Smooth muscle cell (in vitro differentiated cells): ENCODE measurements at regions not wholly inside any gene's neighbourhood (a gene's known extent, or its start where the extent isn't known, plus 50 kb on each side); places are given as distances from the start of the nearest gene placed in this dataset.

Source experiments
- DNase-seq: peaks from one replicate; lab custom pipeline; 2025; ENCODE audit not compliant: unreplicated experiment; lab: John Stamatoyannopoulos, UW
- H2AFZ ChIP-seq: fragments of 200-600 bp; sonication (generic); 2 replicates; pipeline ENCODE4 v1.6.0; 2016; ENCODE audit warnings: antibody characterized with exemption, low read depth, mild to moderate bottlenecking
- H3F3A ChIP-seq: fragments of 200-600 bp; sonication (generic); 2 replicates; pipeline ENCODE4 v1.6.0; 2017; ENCODE audit warnings: antibody characterized with exemption, low read depth
- H3K27ac ChIP-seq: fragments of 200-600 bp; sonication (generic); 2 replicates; pipeline ENCODE4 v1.5.1; 2016; ENCODE audit warnings: low read depth, mild to moderate bottlenecking
- H3K27me3 ChIP-seq: fragments of 200-600 bp; sonication (generic); 2 replicates; pipeline ENCODE4 v1.6.1; 2016; ENCODE audit warnings: low read depth, mild to moderate bottlenecking
- H3K36me3 ChIP-seq: fragments of 200-600 bp; sonication (generic); 2 replicates; pipeline ENCODE4 v1.5.1; 2016; ENCODE audit warnings: low read depth
- H3K4me1 ChIP-seq: fragments of 200-600 bp; sonication (generic); 2 replicates; pipeline ENCODE4 v1.5.1; 2016; ENCODE audit warnings: low read depth
- H3K4me2 ChIP-seq: fragments of 200-600 bp; sonication (generic); 2 replicates; pipeline ENCODE4 v1.6.0; 2016; ENCODE audit warnings: mild to moderate bottlenecking
- H3K4me3 ChIP-seq: fragments of 200-600 bp; sonication (generic); 2 replicates; pipeline ENCODE4 v1.5.1; 2016; ENCODE audit warnings: mild to moderate bottlenecking
- H3K79me2 ChIP-seq: fragments of 200-600 bp; sonication (generic); 2 replicates; pipeline ENCODE4 v1.6.0; 2016; ENCODE audit warnings: low read depth, mild to moderate bottlenecking
- H3K9ac ChIP-seq: fragments of 200-600 bp; sonication (generic); 2 replicates; pipeline ENCODE4 v1.6.0; 2016; ENCODE audit warnings: low read depth
- H3K9me3 ChIP-seq: fragments of 200-600 bp; sonication (generic); replicated peaks from 2 replicates; pipeline ENCODE4 v1.5.1; 2016; ENCODE audit warnings: low read depth
- H4K20me1 ChIP-seq: fragments of 200-600 bp; sonication (generic); 2 replicates; pipeline ENCODE4 v1.6.0; 2016; ENCODE audit warnings: low read depth
- WGBS: methylation state at CpG from one replicate; pipeline ENCODE4 v1.1.7; 2016; ENCODE audit warnings: low lambda C conversion rate; 5-methylcytosine and 5-hydroxymethylcytosine counted together
- TF ChIP-seq, protein P1 (sequence below): fragments of 200-600 bp; sonication (generic); IDR thresholded peaks from 2 replicates; pipeline ENCODE4 v1.5.1; 2017; ENCODE audit warnings: borderline replicate concordance, mild to moderate bottlenecking, antibody characterized with exemption; ENCODE audit not compliant: insufficient read depth, poor library complexity, severe bottlenecking

- Histone ChIP-seq H3K4me1 (no peaks in the 10 kb centered on the region), H2AFZ (no peak overlapping the region), H3K9ac (no peak overlapping the region), H4K20me1 (no peaks in the 10 kb centered on the region), H3F3A (no peaks in the 10 kb centered on the region), H3K79me2 (no peaks in the 10 kb centered on the region), H3K4me3 (no peak overlapping the region), H3K4me2 (no peak overlapping the region), H3K27ac (peak overlapping the region; percentile 7), H3K9me3 (no peaks in the 10 kb centered on the region), H3K27me3 (no peaks in the 10 kb centered on the region), H3K36me3 (no peaks in the 10 kb centered on the region)
- TF ChIP-seq, protein P1, sequence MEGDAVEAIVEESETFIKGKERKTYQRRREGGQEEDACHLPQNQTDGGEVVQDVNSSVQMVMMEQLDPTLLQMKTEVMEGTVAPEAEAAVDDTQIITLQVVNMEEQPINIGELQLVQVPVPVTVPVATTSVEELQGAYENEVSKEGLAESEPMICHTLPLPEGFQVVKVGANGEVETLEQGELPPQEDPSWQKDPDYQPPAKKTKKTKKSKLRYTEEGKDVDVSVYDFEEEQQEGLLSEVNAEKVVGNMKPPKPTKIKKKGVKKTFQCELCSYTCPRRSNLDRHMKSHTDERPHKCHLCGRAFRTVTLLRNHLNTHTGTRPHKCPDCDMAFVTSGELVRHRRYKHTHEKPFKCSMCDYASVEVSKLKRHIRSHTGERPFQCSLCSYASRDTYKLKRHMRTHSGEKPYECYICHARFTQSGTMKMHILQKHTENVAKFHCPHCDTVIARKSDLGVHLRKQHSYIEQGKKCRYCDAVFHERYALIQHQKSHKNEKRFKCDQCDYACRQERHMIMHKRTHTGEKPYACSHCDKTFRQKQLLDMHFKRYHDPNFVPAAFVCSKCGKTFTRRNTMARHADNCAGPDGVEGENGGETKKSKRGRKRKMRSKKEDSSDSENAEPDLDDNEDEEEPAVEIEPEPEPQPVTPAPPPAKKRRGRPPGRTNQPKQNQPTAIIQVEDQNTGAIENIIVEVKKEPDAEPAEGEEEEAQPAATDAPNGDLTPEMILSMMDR: no peak
- WGBS: 89% methylated on average over 3 of the region's 3 CpGs
- no peak for DNase-seq
Measured at GRCh38 chr6:51024126-51024525, 205.5 kb downstream of the TFAP2B start.

DNA sequence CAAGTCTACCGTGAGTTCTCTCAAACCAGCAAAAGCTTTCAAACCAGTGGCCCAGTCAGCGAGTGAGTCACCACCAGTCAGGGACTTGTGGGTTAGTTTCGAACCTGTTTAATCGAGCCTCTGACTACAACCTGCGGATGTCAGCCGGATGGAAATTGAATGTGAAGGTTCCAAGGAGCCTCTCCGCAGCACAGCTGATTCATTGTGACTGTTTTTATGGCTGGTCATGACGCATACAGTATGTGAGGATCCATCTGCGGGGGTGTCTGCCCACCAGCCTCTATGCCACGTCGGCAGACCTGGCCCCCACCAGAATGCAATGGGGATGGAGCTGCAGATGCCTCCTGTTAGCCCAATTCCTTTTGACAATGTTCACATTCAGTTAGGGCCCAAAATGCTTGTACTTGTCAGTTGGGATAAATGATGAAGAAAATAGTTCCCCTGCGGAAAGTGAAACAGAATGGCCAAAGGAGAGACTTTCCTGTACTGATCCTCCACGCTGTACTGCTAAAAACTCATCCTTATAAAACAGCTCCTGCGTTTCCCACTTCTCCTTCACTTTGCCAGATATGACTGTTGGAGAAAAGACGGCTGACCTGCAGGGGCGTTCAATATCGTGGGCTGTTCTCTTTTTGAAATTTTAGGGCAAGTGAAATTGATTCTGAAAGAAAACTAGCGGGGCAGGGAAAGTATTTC lies 206.6 kb downstream of the TFAP2B start:
- H4K20me1 ChIP-seq: no peaks in the 10 kb centered on the region

DNA sequence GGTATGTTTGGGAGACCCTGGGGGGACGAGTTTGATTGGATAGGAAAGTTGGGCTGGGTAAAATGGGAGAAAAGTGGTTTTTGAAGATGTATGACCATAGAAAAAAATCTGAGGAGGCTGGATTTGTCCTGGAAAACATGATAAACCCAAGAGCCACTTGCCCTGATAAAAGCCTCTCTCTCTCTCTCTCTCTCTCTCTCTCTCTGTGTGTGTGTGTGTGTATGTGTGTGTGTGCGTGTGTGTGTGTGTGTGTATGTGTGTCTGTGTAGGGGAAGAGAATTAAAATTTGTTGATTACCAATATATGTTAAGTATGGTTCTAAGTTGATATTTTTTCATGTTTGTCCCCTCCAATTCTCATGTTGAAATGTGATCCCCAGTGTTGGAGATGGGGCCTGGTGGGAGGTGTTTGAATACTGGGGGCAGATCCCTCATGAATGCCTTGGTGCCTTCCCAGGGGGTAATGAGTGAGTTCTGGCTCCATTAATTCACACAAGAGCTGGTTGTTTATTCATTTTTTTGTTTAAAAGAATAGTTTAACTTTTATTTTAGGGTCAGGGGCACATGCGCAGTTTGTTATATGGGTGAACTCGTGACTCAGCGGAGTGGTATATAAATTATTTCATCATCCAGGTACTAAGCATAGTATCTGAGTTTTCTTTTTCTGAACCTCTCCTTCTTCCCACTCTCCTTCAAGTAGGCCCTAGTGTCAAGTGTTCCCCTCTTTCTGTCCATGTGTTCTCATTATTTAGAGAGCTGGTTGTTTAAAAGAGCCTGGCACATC lies 208.8 kb downstream of the TFAP2B start:
- no peaks in the 10 kb centered on the region for H3K9me3 ChIP-seq
- H4K20me1 ChIP-seq: no peaks in the 10 kb centered on the region
- TF ChIP-seq, protein P1: no peak
- no peaks in the 10 kb centered on the region for H3K4me1 ChIP-seq
- H3K27me3 ChIP-seq: no peaks in the 10 kb centered on the region
- H3K79me2 ChIP-seq: no peaks in the 10 kb centered on the region
- H3F3A ChIP-seq: no peaks in the 10 kb centered on the region
- 78% methylated on average over 5 of the region's 5 CpGs for WGBS
- no peak overlapping the region for H3K4me3 ChIP-seq
- H2AFZ ChIP-seq: no peak overlapping the region
- H3K27ac ChIP-seq: no peak overlapping the region
- H3K4me2 ChIP-seq: no peak overlapping the region
- no peak overlapping the region for H3K9ac ChIP-seq
- no peak for DNase-seq
- H3K36me3 ChIP-seq: no peaks in the 10 kb centered on the region

More for the DNA sequence above, 206.6 kb downstream of the TFAP2B start:
- 74% methylated on average over 18 of the region's 18 CpGs for WGBS
- Histone ChIP-seq H2AFZ (no peak overlapping the region), H3F3A (no peaks in the 10 kb centered on the region), H3K36me3 (no peaks in the 10 kb centered on the region), H3K79me2 (no peaks in the 10 kb centered on the region), H3K27ac (no peak overlapping the region), H3K9me3 (no peaks in the 10 kb centered on the region), H3K27me3 (no peaks in the 10 kb centered on the region), H3K4me1 (no peaks in the 10 kb centered on the region), H3K4me3 (no peak overlapping the region), H3K9ac (no peak overlapping the region), H3K4me2 (no peak overlapping the region)
- DNase-seq: no peak
- TF ChIP-seq, protein P1: no peak

DNA sequence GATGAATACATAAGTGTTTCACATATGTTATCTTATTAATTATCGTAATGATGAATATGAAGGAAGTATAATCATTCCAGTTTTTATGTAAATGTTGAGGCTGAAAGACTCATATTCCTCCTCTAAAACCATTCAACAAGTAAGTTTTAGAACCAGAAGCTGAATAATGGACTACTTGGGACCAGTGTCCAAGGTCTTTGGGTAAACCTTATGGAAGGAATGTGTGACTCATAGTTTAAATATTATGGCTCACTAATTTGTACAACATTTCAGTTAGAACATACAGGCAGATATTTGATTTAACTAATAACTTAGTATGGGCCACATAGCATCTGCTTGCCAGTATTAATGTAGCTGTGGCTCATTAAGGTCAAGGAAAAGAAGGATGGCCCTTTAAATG lies 209.6 kb downstream of the TFAP2B start:
- H3K27ac ChIP-seq: no peak overlapping the region
- no peak overlapping the region for H3K4me3 ChIP-seq
- H3K4me2 ChIP-seq: no peak overlapping the region
- H3K36me3 ChIP-seq: no peaks in the 10 kb centered on the region
- 41% methylated on average over 1 of the region's 1 CpG for WGBS
- H3K79me2 ChIP-seq: no peaks in the 10 kb centered on the region
- H3K9me3 ChIP-seq: no peaks in the 10 kb centered on the region
- DNase-seq: no peak
- no peaks in the 10 kb centered on the region for H3F3A ChIP-seq
- TF ChIP-seq, protein P1: no peak
- H3K27me3 ChIP-seq: no peaks in the 10 kb centered on the region
- H3K4me1 ChIP-seq: no peaks in the 10 kb centered on the region
- H4K20me1 ChIP-seq: no peaks in the 10 kb centered on the region
- H2AFZ ChIP-seq: no peak overlapping the region
- H3K9ac ChIP-seq: no peak overlapping the region
